Activated CD8-positive, alpha-beta T cell treated with anti-CD3 and anti-CD28 coated beads, Interleukin-2, amount 10 ng/mL, durations not matched to agents 7 days and 5 days (primary cell): ENCODE measurements at regions not wholly inside any gene's neighbourhood (a gene's known extent, or its start where the extent isn't known, plus 50 kb on each side); places are given as distances from the start of the nearest gene placed in this dataset.

Experiments used
- ATAC-seq: fragments of 150-1000 bp; cut with Tn5 transposase; one replicate; pipeline ENCODE4 v1.10.0; 2021; ENCODE audit warnings: moderate library complexity
- CTCF ChIA-PET: fragments of 350-600 bp; sonication (Branson Sonifier 250); formaldehyde crosslinking; loops from one replicate; lab custom pipeline; 2021; ENCODE audit warnings: antibody characterized with exemption; lab: Charles Lee
- POLR2A ChIA-PET: fragments of 350-600 bp; sonication (Branson Sonifier 250); formaldehyde crosslinking; loops from one replicate; lab custom pipeline; 2021; ENCODE audit warnings: antibody characterized with exemption; lab: Charles Lee
- DNase-seq: peaks from one replicate; pipeline ENCODE4 v3.0.0-alpha.2; 2020
- H3K27ac Mint-ChIP-seq: one replicate; pipeline ENCODE4 v1.8.0; 2021; ENCODE audit warnings: mild to moderate bottlenecking, mixed read lengths
- H3K27me3 Mint-ChIP-seq: one replicate; pipeline ENCODE4 v1.8.0; 2021; ENCODE audit warnings: low read depth, mixed read lengths
- H3K36me3 Mint-ChIP-seq: one replicate; pipeline ENCODE4 v1.8.0; 2021; ENCODE audit warnings: low read depth, mixed read lengths
- H3K4me1 Mint-ChIP-seq: one replicate; pipeline ENCODE4 v1.8.0; 2021; ENCODE audit warnings: low read depth, mixed read lengths
- H3K4me3 Mint-ChIP-seq: one replicate; pipeline ENCODE4 v1.8.0; 2021; ENCODE audit warnings: mild to moderate bottlenecking, mixed read lengths
- H3K9me3 Mint-ChIP-seq: one replicate; pipeline ENCODE4 v1.8.0; 2022; ENCODE audit warnings: mixed read lengths; ENCODE audit not compliant: insufficient read depth

- H3K4me3 Mint-ChIP-seq, result no peak overlapping the region
- H3K27me3 Mint-ChIP-seq, result no peaks in the 10 kb centered on the region
- CTCF ChIA-PET, result interaction anchor here (0.6 to 1.6 kb wide), 2 partner anchors 16 to 21 kb away, joined by 3 read pairs; no protein-coding TSS in a partner anchor
- ATAC-seq (no peak), DNase-seq (no peak)
- H3K36me3 Mint-ChIP-seq, result peaks cover 17% of the 10 kb centered on the region
- H3K27ac Mint-ChIP-seq, result peak overlapping the region; percentile 72
- POLR2A ChIA-PET, result no interaction called here
- H3K4me1 Mint-ChIP-seq, result peaks cover 38% of the 10 kb centered on the region
- H3K9me3 Mint-ChIP-seq, result no peaks in the 10 kb centered on the region
Observed at GRCh38 chr13:44276061-44276460, 97.6 kb upstream of the SERP2 start.

- Mint-ChIP-seq H3K4me3 (no peak overlapping the region), H3K27ac (no peak overlapping the region), H3K4me1 (peaks cover 38% of the 10 kb centered on the region), H3K27me3 (peaks cover 5% of the 10 kb centered on the region), H3K36me3 (peaks cover 17% of the 10 kb centered on the region), H3K9me3 (no peaks in the 10 kb centered on the region)
- DNase-seq (no peak), ATAC-seq (no peak)
- POLR2A ChIA-PET, result no interaction called here
- CTCF ChIA-PET, result no interaction called here
Observed at GRCh38 chr13:44277459-44277858, 96.2 kb upstream of the SERP2 start.

- Mint-ChIP-seq H3K4me3 (no peak overlapping the region), H3K27ac (peak overlapping the region; percentile 68), H3K9me3 (no peaks in the 10 kb centered on the region), H3K27me3 (peaks cover 11% of the 10 kb centered on the region), H3K36me3 (peaks cover 17% of the 10 kb centered on the region), H3K4me1 (peaks cover 36% of the 10 kb centered on the region)
- POLR2A ChIA-PET, result no interaction called here
- CTCF ChIA-PET, result no interaction called here
- DNase-seq (no peak), ATAC-seq (no peak)
Observed at GRCh38 chr13:44278166-44278565, 95.5 kb upstream of the SERP2 start.

DNA sequence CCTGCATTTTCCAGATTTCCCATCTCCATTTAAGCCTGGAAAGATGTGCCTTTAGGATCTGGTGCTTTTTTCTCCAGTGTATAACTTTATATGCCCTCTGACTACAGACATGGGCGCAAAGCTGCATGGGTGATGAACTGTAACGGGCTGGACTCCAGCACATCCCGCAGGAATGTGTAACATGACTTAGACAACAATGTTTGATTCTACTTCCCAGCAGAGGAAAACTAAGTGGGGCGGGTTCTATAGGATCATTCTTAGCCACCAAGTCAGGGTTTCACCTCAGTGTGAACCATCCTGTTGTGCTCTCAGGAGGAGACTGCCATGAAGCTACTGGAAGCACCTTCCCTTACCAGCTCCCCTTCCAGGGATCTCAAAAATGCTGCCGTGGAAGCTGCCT lies 93.2 kb upstream of the SERP2 start:
- no peak overlapping the region for H3K4me3 Mint-ChIP-seq
- DNase-seq (no peak), ATAC-seq (no peak)
- CTCF ChIA-PET, result no interaction called here
- POLR2A ChIA-PET, result no interaction called here
- H3K36me3 Mint-ChIP-seq, result peaks cover 14% of the 10 kb centered on the region
- peaks cover 16% of the 10 kb centered on the region for H3K27me3 Mint-ChIP-seq
- H3K9me3 Mint-ChIP-seq, result no peaks in the 10 kb centered on the region
- H3K27ac Mint-ChIP-seq, result no peak overlapping the region
- peaks cover 17% of the 10 kb centered on the region for H3K4me1 Mint-ChIP-seq

DNA sequence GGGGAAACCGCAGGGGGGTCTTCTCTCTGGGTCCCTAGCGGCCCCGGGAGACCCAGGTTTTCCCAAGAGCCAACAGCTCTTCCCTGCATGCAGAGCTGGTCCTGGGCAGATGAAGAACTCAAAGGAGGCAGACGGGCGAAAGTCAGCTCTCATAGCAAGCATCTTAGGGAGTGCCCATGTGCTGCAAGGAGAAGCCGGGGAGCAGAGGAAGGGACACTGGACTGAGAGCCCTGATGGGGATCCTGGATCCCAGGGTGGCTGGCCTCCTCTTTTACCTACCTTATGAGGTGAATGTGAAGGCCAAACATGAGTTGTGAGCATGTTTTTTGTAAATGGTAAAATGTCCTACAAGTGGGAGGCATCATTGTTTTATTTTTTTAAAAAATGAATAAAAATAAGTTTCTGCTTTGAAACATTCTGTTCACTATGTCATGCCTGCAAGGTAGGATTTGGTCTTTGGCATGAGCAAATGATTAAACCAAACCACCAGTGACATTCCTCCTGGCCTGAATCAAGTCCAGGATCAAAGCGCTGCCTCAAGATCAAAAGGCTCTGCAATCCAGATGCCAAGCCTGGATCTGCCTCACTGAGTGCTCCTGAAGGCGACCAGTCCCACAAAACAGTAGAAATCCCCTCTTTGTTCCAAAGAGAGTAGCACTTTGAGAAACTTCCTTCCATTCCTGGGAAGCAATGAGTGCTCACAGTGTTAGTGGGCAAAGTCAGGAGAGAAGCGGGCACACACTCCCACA lies 92.2 kb upstream of the SERP2 start:
- POLR2A ChIA-PET, result no interaction called here
- CTCF ChIA-PET, result no interaction called here
- DNase-seq (no peak), ATAC-seq (no peak)
- H3K27me3 Mint-ChIP-seq, result peaks cover 19% of the 10 kb centered on the region
- H3K9me3 Mint-ChIP-seq, result no peaks in the 10 kb centered on the region
- H3K4me3 Mint-ChIP-seq, result no peak overlapping the region
- H3K4me1 Mint-ChIP-seq, result peaks cover 11% of the 10 kb centered on the region
- H3K27ac Mint-ChIP-seq, result no peak overlapping the region
- H3K36me3 Mint-ChIP-seq, result peaks cover 8% of the 10 kb centered on the region

DNA sequence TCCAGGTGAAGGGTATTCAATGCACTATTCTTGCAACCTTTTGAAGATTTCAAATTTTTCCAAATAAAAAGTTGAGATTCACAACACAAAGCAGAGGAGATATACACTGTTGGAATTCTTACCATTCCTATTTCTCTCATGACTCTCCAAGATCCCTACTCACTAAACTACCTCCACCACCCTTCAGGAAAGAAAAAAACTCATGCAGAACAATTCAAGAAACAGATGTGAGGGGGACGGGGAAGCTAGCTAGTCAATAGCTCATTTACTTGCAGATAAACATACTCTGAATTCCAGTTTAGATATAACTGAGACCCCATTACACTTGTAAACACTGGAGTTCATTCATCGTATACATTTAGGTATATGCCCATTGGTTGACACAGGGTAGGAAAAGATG lies 90.0 kb upstream of the SERP2 start:
- ChIA-PET POLR2A (no interaction called here), CTCF (no interaction called here)
- H3K9me3 Mint-ChIP-seq, result no peaks in the 10 kb centered on the region

GRCh38 chr13:44287958-44288357 lies 85.7 kb upstream of the SERP2 start:
- DNase-seq, result no peak
- no peaks in the 10 kb centered on the region for H3K4me1 Mint-ChIP-seq
- POLR2A ChIA-PET, result no interaction called here
- peaks cover 20% of the 10 kb centered on the region for H3K27me3 Mint-ChIP-seq
- ATAC-seq, result no peak
- no peak overlapping the region for H3K27ac Mint-ChIP-seq
- peaks cover 7% of the 10 kb centered on the region for H3K9me3 Mint-ChIP-seq
- H3K36me3 Mint-ChIP-seq, result no peaks in the 10 kb centered on the region
- CTCF ChIA-PET, result no interaction called here
- no peak overlapping the region for H3K4me3 Mint-ChIP-seq

More for the DNA sequence above, 90.0 kb upstream of the SERP2 start:
- Mint-ChIP-seq H3K4me1 (no peaks in the 10 kb centered on the region), H3K4me3 (no peak overlapping the region), H3K27ac (no peak overlapping the region), H3K36me3 (no peaks in the 10 kb centered on the region), H3K27me3 (peaks cover 23% of the 10 kb centered on the region)
- ATAC-seq (no peak), DNase-seq (no peak)

DNA sequence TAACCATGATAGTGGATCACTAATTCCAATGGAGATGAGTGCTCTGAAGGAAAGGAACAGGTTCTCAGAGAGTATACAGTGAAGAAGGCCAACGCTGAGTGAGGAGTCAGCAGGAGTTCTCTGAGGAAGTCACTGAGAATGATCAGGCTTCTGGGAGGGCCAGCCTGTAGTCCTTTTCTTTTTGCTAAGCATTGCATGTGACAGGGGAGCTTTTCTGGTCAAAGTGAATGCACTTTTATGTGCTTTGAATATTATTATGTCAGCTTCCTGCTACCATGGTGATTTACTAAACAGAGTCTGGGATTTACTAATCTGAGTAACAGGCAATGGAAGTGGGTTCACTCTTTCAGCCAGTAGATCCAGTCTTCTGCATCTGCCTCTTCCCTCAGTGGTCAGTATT lies 81.1 kb upstream of the SERP2 start:
- Mint-ChIP-seq H3K9me3 (peaks cover 8% of the 10 kb centered on the region), H3K27me3 (peaks cover 11% of the 10 kb centered on the region), H3K4me1 (peaks cover 1% of the 10 kb centered on the region), H3K4me3 (no peak overlapping the region), H3K27ac (no peak overlapping the region), H3K36me3 (no peaks in the 10 kb centered on the region)
- DNase-seq (no peak), ATAC-seq (no peak)
- ChIA-PET CTCF (no interaction called here), POLR2A (no interaction called here)

GRCh38 chr13:44293374-44293773 lies 80.2 kb upstream of the SERP2 start:
- POLR2A ChIA-PET, result no interaction called here
- H3K27ac Mint-ChIP-seq, result no peak overlapping the region
- CTCF ChIA-PET, result no interaction called here
- H3K4me1 Mint-ChIP-seq, result peaks cover 1% of the 10 kb centered on the region
- peaks cover 8% of the 10 kb centered on the region for H3K9me3 Mint-ChIP-seq
- ATAC-seq (no peak), DNase-seq (no peak)
- H3K36me3 Mint-ChIP-seq, result no peaks in the 10 kb centered on the region
- peaks cover 8% of the 10 kb centered on the region for H3K27me3 Mint-ChIP-seq
- no peak overlapping the region for H3K4me3 Mint-ChIP-seq

DNA sequence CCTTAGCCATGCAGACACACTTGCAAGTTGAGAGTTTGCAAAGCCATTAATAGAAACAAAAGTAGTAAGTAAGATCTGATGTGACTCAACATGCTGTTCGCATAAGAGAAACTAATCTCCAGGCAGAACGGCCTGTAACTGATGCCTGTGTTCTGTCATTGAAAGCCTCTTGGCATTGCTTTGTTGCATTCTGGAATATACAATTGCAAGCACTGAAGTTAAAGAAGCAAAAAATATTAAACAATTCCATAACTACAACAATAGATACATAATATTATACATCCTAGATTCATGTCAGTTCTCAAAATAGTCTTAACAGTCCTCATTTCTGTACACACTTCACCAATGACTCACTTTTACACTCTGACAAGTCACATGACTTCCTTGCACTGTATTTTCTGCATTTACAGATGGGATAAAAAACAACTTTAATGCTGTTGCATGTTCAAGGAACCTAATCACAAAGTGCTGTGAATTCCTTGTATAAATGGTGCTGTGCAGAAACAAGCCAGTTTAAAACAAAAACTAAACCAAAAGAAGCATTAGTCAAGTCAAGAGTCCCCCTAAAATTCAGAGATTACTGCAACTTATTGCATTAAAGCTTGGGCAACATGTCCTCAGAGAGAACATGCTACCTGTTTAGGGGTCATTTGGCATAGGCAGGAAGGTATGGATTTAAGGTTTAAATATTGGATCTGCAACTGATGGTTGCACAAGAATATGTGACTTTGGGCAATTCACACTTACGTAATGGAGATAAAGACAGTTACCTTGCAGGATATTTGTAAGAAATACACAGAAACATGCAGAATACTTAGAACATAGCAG lies 79.5 kb upstream of the SERP2 start:
- Mint-ChIP-seq H3K27me3 (peaks cover 6% of the 10 kb centered on the region), H3K4me3 (no peak overlapping the region), H3K9me3 (peaks cover 8% of the 10 kb centered on the region), H3K4me1 (peaks cover 1% of the 10 kb centered on the region), H3K27ac (no peak overlapping the region), H3K36me3 (no peaks in the 10 kb centered on the region)
- ChIA-PET POLR2A (no interaction called here), CTCF (no interaction called here)
- ATAC-seq (no peak), DNase-seq (no peak)

DNA sequence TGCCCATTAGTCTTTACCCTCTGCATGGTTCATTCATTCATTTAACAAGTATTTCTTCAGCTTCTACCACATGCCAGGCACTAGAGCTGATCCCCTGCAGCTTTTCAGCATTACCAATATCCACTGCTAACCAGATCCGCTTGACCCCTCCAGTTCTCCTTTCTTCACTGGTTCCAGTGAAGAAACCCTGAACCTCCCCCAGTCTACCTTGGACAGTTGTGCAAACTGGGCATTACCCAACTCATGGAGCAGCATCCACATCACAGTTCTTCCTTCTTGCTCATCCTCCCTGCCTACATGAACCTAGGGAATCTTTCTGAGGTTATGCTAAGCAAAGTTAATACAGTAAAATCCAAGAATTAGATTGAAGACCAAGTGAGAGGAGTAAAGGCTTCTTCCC lies 78.7 kb upstream of the SERP2 start:
- no peaks in the 10 kb centered on the region for H3K36me3 Mint-ChIP-seq
- peaks cover 1% of the 10 kb centered on the region for H3K4me1 Mint-ChIP-seq
- peaks cover 4% of the 10 kb centered on the region for H3K27me3 Mint-ChIP-seq
- POLR2A ChIA-PET, result no interaction called here
- H3K27ac Mint-ChIP-seq, result no peak overlapping the region
- ATAC-seq (no peak), DNase-seq (no peak)
- no peak overlapping the region for H3K4me3 Mint-ChIP-seq
- peaks cover 8% of the 10 kb centered on the region for H3K9me3 Mint-ChIP-seq
- CTCF ChIA-PET, result no interaction called here

GRCh38 chr13:44296856-44297255 lies 76.8 kb upstream of the SERP2 start:
- H3K4me1 Mint-ChIP-seq, result peaks cover 8% of the 10 kb centered on the region
- DNase-seq (no peak), ATAC-seq (no peak)
- H3K36me3 Mint-ChIP-seq, result no peaks in the 10 kb centered on the region
- ChIA-PET CTCF (interaction anchor here (1.0 to 1.2 kb wide), 2 partner anchors 11 to 21 kb away, joined by 3 read pairs; no protein-coding TSS in a partner anchor), POLR2A (no interaction called here)
- H3K9me3 Mint-ChIP-seq, result peaks cover 8% of the 10 kb centered on the region
- no peak overlapping the region for H3K4me3 Mint-ChIP-seq
- H3K27me3 Mint-ChIP-seq, result peaks cover 4% of the 10 kb centered on the region
- H3K27ac Mint-ChIP-seq, result no peak overlapping the region
